BLaER1 (cell line): ENCODE measurements at regions not wholly inside any gene's neighbourhood (a gene's known extent, or its start where the extent isn't known, plus 50 kb on each side); places are given as distances from the start of the nearest gene placed in this dataset.

Experiments
- H3K27ac ChIP-seq: shearing (Covaris generic); formaldehyde crosslinking; 2 replicates; pipeline ENCODE4 v1.8.1; 2022
- H3K27me3 ChIP-seq: shearing (Covaris generic); formaldehyde crosslinking; 2 replicates; pipeline ENCODE4 v1.8.1; 2022
- H3K36me3 ChIP-seq: shearing (Covaris generic); formaldehyde crosslinking; 2 replicates; pipeline ENCODE4 v1.8.1; 2022
- H3K4me1 ChIP-seq: shearing (Covaris generic); formaldehyde crosslinking; 2 replicates; pipeline ENCODE4 v1.8.1; 2022
- H3K4me2 ChIP-seq: shearing (Covaris generic); formaldehyde crosslinking; 2 replicates; pipeline ENCODE4 v1.8.1; 2022
- H3K4me3 ChIP-seq: shearing (Covaris generic); formaldehyde crosslinking; 2 replicates; pipeline ENCODE4 v1.8.1; 2022
- H3K9ac ChIP-seq: shearing (Covaris generic); formaldehyde crosslinking; 2 replicates; pipeline ENCODE4 v1.8.1; 2022
- H3K9me3 ChIP-seq: shearing (Covaris generic); formaldehyde crosslinking; 2 replicates; pipeline ENCODE4 v1.8.1; 2022
- H4K20me1 ChIP-seq: shearing (Covaris generic); formaldehyde crosslinking; 2 replicates; pipeline ENCODE4 v1.8.1; 2022
- Cebpa-rat ChIP-seq: shearing (Covaris generic); IDR thresholded peaks from 2 replicates; pipeline ENCODE4 v1.8.1; 2022

GRCh38 chr3:73225146-73225855 is 163.8 kb downstream of the EBLN2 start:
- Histone ChIP-seq H3K4me1 (no peaks in the 10 kb centered on the region), H3K4me3 (no peak overlapping the region), H4K20me1 (no peaks in the 10 kb centered on the region), H3K36me3 (no peaks in the 10 kb centered on the region), H3K27me3 (no peaks in the 10 kb centered on the region), H3K9ac (no peak overlapping the region), H3K27ac (no peak overlapping the region), H3K4me2 (no peak overlapping the region), H3K9me3 (no peaks in the 10 kb centered on the region)
- no peak for TF ChIP-seq Cebpa-rat

GRCh38 chr3:73225991-73226390 is 164.5 kb downstream of the EBLN2 start:
- no peak overlapping the region for H3K27ac ChIP-seq
- no peaks in the 10 kb centered on the region for H3K4me1 ChIP-seq
- no peaks in the 10 kb centered on the region for H3K36me3 ChIP-seq
- TF ChIP-seq Cebpa-rat, result no peak
- H3K9ac ChIP-seq, result no peak overlapping the region
- H3K4me3 ChIP-seq, result no peak overlapping the region
- no peaks in the 10 kb centered on the region for H3K27me3 ChIP-seq
- H4K20me1 ChIP-seq, result no peaks in the 10 kb centered on the region
- H3K9me3 ChIP-seq, result no peaks in the 10 kb centered on the region
- no peak overlapping the region for H3K4me2 ChIP-seq

GRCh38 chr3:73228000-73228399 is 166.5 kb downstream of the EBLN2 start:
- Histone ChIP-seq H3K27ac (no peak overlapping the region), H3K4me2 (no peak overlapping the region), H3K36me3 (no peaks in the 10 kb centered on the region), H3K4me1 (no peaks in the 10 kb centered on the region), H4K20me1 (no peaks in the 10 kb centered on the region), H3K4me3 (no peak overlapping the region), H3K9ac (no peak overlapping the region), H3K9me3 (no peaks in the 10 kb centered on the region), H3K27me3 (no peaks in the 10 kb centered on the region)
- no peak for TF ChIP-seq Cebpa-rat

GRCh38 chr3:73228437-73228836 is 167.0 kb downstream of the EBLN2 start:
- Histone ChIP-seq H3K4me2 (no peak overlapping the region), H3K9ac (no peak overlapping the region), H3K4me1 (no peaks in the 10 kb centered on the region), H3K4me3 (no peak overlapping the region), H4K20me1 (no peaks in the 10 kb centered on the region), H3K27me3 (no peaks in the 10 kb centered on the region), H3K36me3 (no peaks in the 10 kb centered on the region), H3K27ac (no peak overlapping the region), H3K9me3 (no peaks in the 10 kb centered on the region)
- TF ChIP-seq Cebpa-rat, result no peak

GRCh38 chr3:73228959-73229358 is 167.5 kb downstream of the EBLN2 start:
- Histone ChIP-seq H4K20me1 (no peaks in the 10 kb centered on the region), H3K9me3 (no peaks in the 10 kb centered on the region), H3K9ac (no peak overlapping the region), H3K36me3 (no peaks in the 10 kb centered on the region), H3K4me2 (no peak overlapping the region), H3K27ac (no peak overlapping the region), H3K4me1 (no peaks in the 10 kb centered on the region; the same call in 1 of the 2 replicates), H3K4me3 (no peak overlapping the region), H3K27me3 (no peaks in the 10 kb centered on the region)
- no peak for TF ChIP-seq Cebpa-rat

GRCh38 chr3:73234354-73235014 is 173.0 kb downstream of the EBLN2 start:
- Histone ChIP-seq H3K27ac (no peak overlapping the region), H3K4me3 (no peak overlapping the region)
- TF ChIP-seq Cebpa-rat, result no peak

GRCh38 chr3:73235768-73236167 is 174.3 kb downstream of the EBLN2 start:
- H3K27ac ChIP-seq, result no peak overlapping the region
- H3K4me2 ChIP-seq, result no peak overlapping the region
- no peak for TF ChIP-seq Cebpa-rat

More at GRCh38 chr3:73234354-73235014, 173.0 kb downstream of the EBLN2 start:
- no peaks in the 10 kb centered on the region for H3K36me3 ChIP-seq
- H3K4me2 ChIP-seq, result no peak overlapping the region
- peaks cover 11% of the 10 kb centered on the region for H3K4me1 ChIP-seq
- H3K9ac ChIP-seq, result no peak overlapping the region
- no peaks in the 10 kb centered on the region for H3K27me3 ChIP-seq
- no peaks in the 10 kb centered on the region for H4K20me1 ChIP-seq
- H3K9me3 ChIP-seq, result no peaks in the 10 kb centered on the region

GRCh38 chr3:73236867-73237266 is 175.4 kb downstream of the EBLN2 start:
- Histone ChIP-seq H3K4me1 (peaks cover 11% of the 10 kb centered on the region), H3K4me2 (no peak overlapping the region), H3K27me3 (no peaks in the 10 kb centered on the region), H3K4me3 (no peak overlapping the region), H3K9me3 (no peaks in the 10 kb centered on the region), H3K27ac (no peak overlapping the region), H3K9ac (no peak overlapping the region), H3K36me3 (no peaks in the 10 kb centered on the region), H4K20me1 (no peaks in the 10 kb centered on the region)
- TF ChIP-seq Cebpa-rat, result no peak

More at GRCh38 chr3:73235768-73236167, 174.3 kb downstream of the EBLN2 start:
- Histone ChIP-seq H3K4me3 (no peak overlapping the region), H3K9ac (no peak overlapping the region), H3K36me3 (no peaks in the 10 kb centered on the region), H3K9me3 (no peaks in the 10 kb centered on the region), H3K4me1 (peaks cover 11% of the 10 kb centered on the region), H3K27me3 (no peaks in the 10 kb centered on the region), H4K20me1 (no peaks in the 10 kb centered on the region)

GRCh38 chr3:73243740-73244139 is 182.3 kb downstream of the EBLN2 start:
- TF ChIP-seq Cebpa-rat, result no peak

GRCh38 chr3:73245459-73245858 is 184.0 kb downstream of the EBLN2 start:
- Histone ChIP-seq H3K9me3 (peaks cover 8% of the 10 kb centered on the region; the same call in 1 of the 2 replicates), H3K4me2 (no peak overlapping the region), H3K9ac (no peak overlapping the region), H4K20me1 (no peaks in the 10 kb centered on the region), H3K27ac (no peak overlapping the region), H3K4me3 (no peak overlapping the region), H3K36me3 (no peaks in the 10 kb centered on the region), H3K27me3 (no peaks in the 10 kb centered on the region), H3K4me1 (no peaks in the 10 kb centered on the region)
- TF ChIP-seq Cebpa-rat, result no peak

More at GRCh38 chr3:73243740-73244139, 182.3 kb downstream of the EBLN2 start:
- Histone ChIP-seq H3K4me3 (no peak overlapping the region), H3K4me2 (no peak overlapping the region), H4K20me1 (no peaks in the 10 kb centered on the region), H3K4me1 (peaks cover 2% of the 10 kb centered on the region), H3K27ac (no peak overlapping the region), H3K9ac (no peak overlapping the region), H3K9me3 (peaks cover 8% of the 10 kb centered on the region; the same call in 1 of the 2 replicates), H3K27me3 (no peaks in the 10 kb centered on the region), H3K36me3 (no peaks in the 10 kb centered on the region)
